LHCN-M2 (cell line): ENCODE measurements at regions not wholly inside any gene's neighbourhood (a gene's known extent, or its start where the extent isn't known, plus 50 kb on each side); places are given as distances from the start of the nearest gene placed in this dataset.
"Not testable (repeated sequence)": the region's sequence is repeated elsewhere in the genome, so short reads cannot be mapped to it uniquely, and the experiment has no call there.

Source experiments
- DNase-seq: peaks from one replicate; pipeline ENCODE4 v3.0.0-alpha.2; 2012; ENCODE audit warnings: low read depth

DNA sequence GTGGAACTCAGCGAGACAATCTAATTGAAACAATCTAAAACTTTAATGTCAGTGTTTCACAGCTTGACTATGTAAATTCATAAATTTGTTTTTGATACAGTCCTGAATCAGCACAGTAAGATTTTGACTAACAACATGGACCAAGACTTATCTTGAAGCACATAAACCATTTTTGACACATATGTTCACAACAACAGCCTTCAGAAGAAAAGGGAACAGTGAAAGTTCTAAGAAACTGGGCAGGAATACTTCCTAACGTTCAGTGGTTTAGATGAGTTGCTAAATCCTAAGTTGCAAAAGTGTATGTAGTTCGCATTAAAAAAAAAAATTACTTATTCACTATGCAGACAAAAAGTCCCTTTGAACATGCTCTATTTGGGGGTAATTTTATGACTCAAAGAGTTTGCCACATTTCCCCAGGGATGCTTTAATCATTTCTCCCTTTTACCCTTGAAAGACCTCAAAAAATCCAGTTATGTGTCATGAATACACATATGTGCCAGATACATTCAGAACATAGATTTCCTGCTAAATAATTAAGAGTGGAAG lies 120.2 kb downstream of the MRPL39 start:
- peak; percentile 58 for DNase-seq

DNA sequence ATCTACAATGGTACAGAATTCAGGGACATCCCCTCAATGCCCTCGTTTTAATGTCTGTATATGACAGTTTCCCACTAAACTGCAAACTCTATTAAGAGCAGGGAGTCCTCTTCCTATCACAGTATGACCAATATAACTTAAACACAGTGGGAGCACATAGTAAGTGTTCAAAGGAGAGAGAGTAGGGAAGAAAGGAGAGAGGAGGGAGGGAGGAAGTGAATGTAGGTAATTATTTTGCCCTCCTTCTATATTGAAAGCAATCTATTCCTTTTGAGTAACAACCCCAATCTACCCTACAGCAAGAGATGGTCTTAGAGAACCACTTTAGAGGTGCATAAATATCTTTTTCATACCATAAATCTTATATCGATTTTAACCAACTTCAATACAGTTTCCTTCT lies 121.4 kb downstream of the MRPL39 start:
- DNase-seq: no peak

DNA sequence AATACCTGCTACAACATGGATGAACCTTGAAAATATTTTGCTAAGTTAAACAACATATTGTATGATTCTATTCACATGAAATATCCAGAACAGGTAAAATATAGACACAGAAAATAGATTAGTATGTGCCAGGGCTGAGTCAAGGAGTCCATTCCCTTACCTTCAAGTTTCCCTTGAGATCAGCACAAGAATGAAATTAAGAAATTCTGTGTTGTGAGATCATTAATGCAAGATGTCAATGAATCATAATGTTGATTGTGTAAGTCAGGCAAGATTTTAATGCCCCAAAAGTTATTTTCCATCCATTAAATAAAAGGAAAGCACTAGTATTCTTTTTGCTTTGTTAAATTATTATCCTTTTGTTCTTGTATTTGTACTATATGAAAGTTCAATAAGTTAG lies 139.4 kb downstream of the MRPL39 start:
- DNase-seq: no peak

GRCh38 chr21:25467071-25467470 lies 140.2 kb downstream of the MRPL39 start:
- DNase-seq: not testable (repeated sequence)

DNA sequence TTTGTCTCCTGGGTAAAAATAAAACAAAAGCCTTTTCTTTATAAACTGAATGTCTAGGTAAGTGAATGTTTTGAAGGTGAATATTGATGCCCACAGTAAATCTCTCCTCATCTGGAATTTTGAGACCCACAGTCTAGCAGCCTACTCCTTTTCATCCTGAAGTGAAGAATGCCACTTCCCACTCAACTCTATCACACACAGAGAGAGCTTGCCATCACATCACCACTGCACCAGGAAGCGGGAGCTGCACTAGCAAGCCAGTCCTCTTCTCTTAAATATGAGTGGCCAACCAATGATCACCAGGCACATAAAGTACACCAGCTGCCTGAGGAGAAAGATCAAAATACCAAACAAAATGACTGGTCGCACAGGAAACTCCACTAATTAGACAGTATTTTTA lies 140.8 kb downstream of the MRPL39 start:
- no peak for DNase-seq

DNA sequence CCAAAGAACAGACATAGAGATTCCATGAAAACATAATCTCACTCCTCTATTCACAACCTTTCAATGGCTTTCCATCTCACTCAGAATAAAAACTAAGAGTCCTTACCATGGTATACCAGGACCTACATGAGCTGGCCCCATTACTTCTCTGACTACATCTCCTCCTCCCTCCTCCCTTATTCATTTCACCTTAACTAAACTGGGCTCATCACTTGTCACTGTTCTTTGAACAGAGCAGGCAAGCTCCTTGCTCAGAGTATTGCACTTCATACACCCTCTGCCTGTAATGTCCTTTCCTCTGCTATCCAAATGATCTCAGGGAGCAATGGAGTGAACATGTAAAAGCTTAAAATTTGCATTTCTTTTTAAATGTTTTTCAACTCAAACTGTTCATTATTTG lies 142.0 kb downstream of the MRPL39 start:
- DNase-seq: no peak

DNA sequence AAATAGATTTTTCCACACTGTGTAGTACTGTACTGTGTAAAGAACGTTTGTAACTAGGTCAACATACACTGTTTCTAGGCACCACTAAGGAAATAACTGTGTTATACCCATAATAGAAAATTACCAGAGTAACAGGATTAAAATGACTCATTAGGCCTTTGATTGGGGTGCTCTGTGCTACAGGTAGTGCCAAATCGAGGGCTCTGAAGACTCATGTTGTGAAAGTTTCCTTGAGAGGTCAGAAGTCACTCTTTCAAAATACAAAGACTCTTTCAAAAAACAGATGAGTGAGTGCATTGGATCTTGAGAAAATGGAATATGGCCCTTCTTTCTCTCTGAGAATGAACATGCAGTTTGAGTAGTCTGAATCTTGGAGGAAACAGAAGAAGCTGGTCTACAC lies 143.0 kb downstream of the MRPL39 start:
- DNase-seq: no peak

DNA sequence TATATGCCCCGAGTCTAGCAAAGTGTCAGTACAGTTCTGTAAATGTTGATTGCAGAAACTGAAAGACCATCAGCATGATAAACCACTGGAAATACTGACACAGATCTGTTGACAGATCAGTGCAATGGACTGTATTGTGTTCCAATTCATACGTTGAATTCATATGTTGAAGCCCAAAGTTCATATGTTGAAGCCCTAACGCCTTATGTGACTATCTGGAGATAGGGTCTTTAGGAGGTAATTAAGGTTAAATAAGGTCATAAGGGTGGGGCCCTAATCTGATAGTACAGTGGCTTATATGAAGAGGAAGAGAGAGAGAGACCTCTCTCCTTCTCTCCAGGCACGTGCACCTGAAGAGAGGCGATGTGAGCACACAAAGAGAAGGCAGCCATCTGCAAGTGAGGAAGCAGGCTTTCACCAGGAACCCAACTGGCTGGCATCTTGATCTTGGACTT lies 144.7 kb downstream of the MRPL39 start:
- DNase-seq: no peak

- no peak for DNase-seq
Observed at GRCh38 chr21:25461725-25462124, 145.6 kb downstream of the MRPL39 start.

DNA sequence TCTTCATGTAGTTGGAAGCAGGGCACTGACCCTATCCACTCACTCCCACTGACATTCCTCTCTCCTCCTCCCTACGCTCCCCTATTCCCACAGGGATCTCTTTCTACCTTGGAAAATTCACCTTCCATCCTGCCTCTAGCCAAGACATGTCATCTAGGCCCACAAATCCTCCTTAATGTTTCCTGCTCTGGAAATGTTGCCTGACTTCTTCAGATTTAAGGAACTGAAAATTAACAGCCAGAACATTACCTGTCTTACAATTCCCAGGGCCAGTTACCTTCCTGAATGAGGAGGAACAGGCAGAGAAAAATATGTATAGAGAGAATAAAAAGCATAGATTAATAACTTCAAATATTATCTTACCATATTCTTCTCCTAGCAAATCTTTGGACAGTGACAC lies 147.3 kb downstream of the MRPL39 start:
- no peak for DNase-seq

DNA sequence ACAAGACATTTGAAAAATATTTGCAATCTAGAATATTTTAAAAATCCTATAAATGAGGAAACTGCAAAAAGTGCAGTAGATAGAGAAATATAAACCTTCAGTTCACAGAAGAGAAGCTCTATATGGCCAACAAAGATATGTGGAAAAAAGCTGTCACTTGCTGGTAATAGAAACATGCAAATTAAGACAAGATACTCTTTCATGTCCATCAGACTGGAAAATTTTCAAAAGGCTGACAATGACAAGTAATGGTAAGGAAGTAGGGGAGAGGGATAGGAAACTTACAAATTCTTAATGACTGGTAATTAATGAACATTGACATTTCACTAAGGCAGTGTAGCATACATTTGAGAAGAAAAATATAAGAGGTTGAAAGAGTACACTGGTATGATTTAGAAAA lies 147.9 kb downstream of the MRPL39 start:
- DNase-seq: no peak

GRCh38 chr21:25458484-25458883 lies 148.8 kb downstream of the MRPL39 start:
- no peak for DNase-seq

DNA sequence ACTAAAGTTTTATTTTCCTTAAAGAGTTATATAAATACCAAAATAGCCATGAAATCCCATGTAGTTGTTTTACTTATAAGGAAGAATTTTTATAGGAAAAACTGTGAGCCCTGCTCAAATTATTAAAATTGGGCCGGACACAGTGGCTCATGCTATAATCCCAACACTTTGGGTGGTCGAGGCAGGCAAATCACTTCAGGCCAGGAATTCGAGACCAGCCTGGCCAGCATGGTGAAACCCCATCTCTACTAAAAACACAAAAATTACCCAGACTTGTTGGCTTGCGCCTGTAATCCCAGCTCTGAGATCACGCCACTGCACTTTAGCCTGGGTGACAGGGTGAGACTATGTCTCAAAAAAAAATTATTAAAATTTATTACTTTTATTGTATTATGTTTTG lies 149.3 kb downstream of the MRPL39 start:
- DNase-seq: no peak

GRCh38 chr21:25457411-25457810 lies 149.9 kb downstream of the MRPL39 start:
- peak; percentile 78 for DNase-seq

DNA sequence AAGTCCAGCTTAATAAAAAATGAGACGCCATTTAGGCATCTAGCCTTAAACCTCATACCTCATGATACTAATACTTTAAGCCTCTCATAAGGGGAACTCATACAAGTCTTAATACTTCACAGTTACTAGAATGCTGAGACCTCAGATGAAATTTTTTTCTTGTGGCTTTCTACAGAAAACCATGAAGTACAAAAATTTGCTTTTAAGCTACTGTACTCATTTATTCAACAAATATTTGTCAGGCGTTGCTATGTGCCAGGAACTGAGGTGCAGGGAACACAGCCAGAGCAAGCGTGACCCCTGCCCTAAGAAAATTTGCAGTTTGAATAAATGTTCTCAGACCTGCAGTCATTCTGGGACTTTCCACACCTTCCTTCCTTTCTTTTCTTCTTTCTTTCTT lies 150.6 kb downstream of the MRPL39 start:
- DNase-seq: peak; percentile 19

DNA sequence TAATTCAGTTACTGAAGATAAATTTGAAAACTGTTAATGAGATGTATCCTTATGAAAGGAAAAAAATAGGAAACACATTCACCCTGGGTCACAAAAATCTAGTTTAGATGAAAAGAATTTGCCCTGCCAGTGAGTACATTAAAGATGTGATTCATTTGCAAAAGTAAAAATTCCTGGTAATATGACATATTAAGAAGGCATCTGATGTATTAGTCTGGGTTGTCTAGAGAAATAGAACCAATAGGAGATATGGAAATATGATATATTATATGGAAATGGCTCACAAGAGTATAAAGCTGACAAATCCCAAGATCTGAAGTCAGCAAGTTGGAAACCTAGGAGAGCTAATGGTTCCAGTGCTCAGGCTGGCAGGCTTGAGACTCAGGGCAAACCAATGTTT lies 153.8 kb downstream of the MRPL39 start:
- no peak for DNase-seq

DNA sequence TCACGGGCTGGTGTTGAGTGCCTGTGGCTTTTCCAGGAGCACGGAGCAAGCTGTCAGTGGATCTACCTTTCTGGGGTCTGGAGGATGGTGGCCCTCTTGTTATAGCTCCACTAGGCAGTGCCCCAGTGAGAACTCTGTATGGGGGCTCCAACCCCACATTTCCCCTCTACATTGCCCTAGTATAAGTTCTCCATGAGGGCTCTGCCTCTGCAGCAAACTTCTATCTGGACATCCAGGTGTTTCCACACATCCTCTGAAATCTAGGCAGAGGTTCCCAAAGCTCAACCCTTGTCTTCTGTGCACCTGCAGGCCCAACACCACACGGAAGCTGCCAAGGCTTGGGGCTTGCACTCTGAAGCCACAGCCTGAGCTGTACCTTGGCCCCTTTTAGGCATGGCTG lies 157.3 kb downstream of the MRPL39 start:
- no peak for DNase-seq

- DNase-seq: no peak
Observed at GRCh38 chr21:25441835-25442234, 165.4 kb downstream of the MRPL39 start.

DNA sequence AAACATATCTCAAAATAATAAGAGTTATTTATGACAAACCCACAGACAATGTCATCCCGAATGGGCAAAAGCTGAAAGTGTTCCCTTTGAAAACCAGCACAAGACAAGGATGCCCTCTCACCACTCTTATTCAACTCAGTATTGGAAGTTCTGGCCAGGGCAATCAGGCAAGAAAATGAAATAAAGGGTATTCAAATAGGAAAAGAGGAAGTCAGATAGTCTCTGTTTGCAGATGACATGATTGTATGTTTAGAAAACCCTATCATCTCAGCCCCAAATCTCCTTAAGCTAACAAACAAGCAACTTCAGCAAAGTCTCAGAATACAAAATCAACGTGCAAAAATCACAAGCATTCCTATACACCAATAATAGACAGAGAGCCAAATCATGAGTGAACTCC lies 169.8 kb downstream of the MRPL39 start:
- not testable (repeated sequence) for DNase-seq

DNA sequence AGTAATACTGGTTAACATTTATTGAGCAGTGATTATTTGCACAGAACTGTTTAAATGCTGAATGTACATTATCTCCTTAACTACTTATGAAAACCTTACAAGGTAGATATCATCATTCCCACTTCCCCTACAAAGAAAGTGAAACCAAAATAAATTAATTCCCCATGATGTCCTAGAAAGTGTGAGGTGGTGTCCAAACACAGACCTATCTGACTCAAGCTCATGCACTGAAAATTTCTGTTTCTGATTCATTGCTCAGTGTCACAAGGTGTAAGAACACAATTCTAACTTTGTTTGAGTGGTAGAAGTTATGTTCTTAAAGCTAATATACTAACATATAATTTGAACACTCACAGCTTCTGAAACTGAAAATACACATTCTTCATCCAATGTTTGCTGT lies 178.7 kb downstream of the MRPL39 start:
- DNase-seq: peak; percentile 11

GRCh38 chr21:25427828-25428227 lies 179.5 kb downstream of the MRPL39 start:
- DNase-seq: no peak

GRCh38 chr21:25426580-25426979 lies 180.7 kb downstream of the MRPL39 start:
- DNase-seq: no peak

DNA sequence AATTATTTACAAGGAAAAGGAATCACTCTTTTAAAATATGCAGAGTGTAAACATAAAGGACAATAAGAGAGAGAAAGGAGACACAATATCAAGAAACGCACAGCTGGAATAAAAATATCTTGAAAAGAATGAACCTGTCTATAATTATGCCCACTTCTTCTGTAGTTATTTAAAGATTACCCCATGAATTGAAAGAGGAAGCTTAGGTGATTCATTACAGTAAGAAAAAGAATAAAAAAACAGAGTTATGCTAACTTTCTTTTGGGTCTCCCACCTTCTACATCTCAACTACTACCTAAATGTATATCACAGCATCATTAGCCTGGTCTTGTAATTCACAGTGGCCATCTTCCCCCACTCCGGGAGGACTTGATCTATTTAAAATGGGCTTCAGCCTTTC lies 182.1 kb downstream of the MRPL39 start:
- DNase-seq: no peak

DNA sequence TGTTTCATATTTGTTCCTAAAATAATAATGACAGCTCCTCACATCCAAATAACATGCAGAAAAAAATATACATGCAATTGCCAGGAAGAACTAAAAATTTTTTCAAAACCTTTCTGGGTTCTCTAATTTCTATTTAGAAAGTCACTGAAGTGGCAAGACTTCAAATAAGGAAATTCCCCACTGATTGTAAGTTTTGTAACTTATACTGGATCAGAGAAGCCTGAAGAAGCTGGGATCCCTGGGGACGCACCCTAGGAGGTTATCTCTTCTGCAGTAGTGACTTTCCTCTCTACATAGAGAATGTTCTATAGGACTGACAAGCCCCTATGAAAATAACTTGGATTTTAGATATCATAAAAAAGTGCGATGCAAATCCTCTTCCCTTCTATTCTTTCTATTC lies 182.6 kb downstream of the MRPL39 start:
- DNase-seq: no peak
